ENCODE measurements at regions not wholly inside any gene's neighbourhood (a gene's known extent, or its start where the extent isn't known, plus 50 kb on each side); places are given as distances from the start of the nearest gene placed in this dataset.

- H3K4me3 ChIP-seq (ENCODE audit: low read length): no peak overlapping the region
Observed at GRCh38 chr20:40785346-40785745, 96.3 kb upstream of the MAFB start.

GRCh38 chr20:40786336-40786735 lies 97.3 kb upstream of the MAFB start:
- no peaks in the 10 kb centered on the region for H3F3A ChIP-seq (ENCODE audit: control insufficient read depth, insufficient read depth)
- no peaks in the 10 kb centered on the region for H3K27me3 ChIP-seq (ENCODE audit: control insufficient read depth, low read length)
- no peaks in the 10 kb centered on the region for H4K20me1 ChIP-seq (ENCODE audit: control insufficient read depth, insufficient read depth, low read depth, low read length)
- H3K4me1 ChIP-seq (ENCODE audit: control insufficient read depth, low read length): peaks cover 7% of the 10 kb centered on the region; the same call in 1 of the 2 replicates
- H3K9me2 ChIP-seq (replicated peaks; ENCODE audit: control insufficient read depth, low read length): no peaks in the 10 kb centered on the region
- no peak overlapping the region for H3K4me3 ChIP-seq (ENCODE audit: low read length)
- no peaks in the 10 kb centered on the region for H3K79me2 ChIP-seq (ENCODE audit: control insufficient read depth, low read length)
- H3K27ac ChIP-seq (ENCODE audit: low read depth, low read length): no peak overlapping the region
- no peaks in the 10 kb centered on the region for H3K9me3 ChIP-seq (ENCODE audit: control insufficient read depth, insufficient read depth, low read length)
- no peak overlapping the region for H3K4me2 ChIP-seq (ENCODE audit: low read length)
- no peaks in the 10 kb centered on the region for H3K36me3 ChIP-seq (ENCODE audit: control insufficient read depth, low read length)
- TF ChIP-seq CTCF (IDR thresholded peaks at IDR 0.05; ENCODE audit: low read depth, low read length, poor library complexity, severe bottlenecking) (no peak), EZH2phosphoT487 (IDR thresholded peaks at IDR 0.05; ENCODE audit: borderline replicate concordance, low read length) (no peak)

More at GRCh38 chr20:40785346-40785745, 96.3 kb upstream of the MAFB start:
- Histone ChIP-seq H3K36me3 (ENCODE audit: control insufficient read depth, low read length) (no peaks in the 10 kb centered on the region), H3K9me3 (ENCODE audit: control insufficient read depth, insufficient read depth, low read length) (no peaks in the 10 kb centered on the region), H3F3A (ENCODE audit: control insufficient read depth, insufficient read depth) (no peaks in the 10 kb centered on the region), H3K79me2 (ENCODE audit: control insufficient read depth, low read length) (no peaks in the 10 kb centered on the region), H4K20me1 (ENCODE audit: control insufficient read depth, insufficient read depth, low read depth, low read length) (no peaks in the 10 kb centered on the region), H3K27ac (ENCODE audit: low read depth, low read length) (no peak overlapping the region), H3K9me2 (replicated peaks; ENCODE audit: control insufficient read depth, low read length) (no peaks in the 10 kb centered on the region), H3K4me2 (ENCODE audit: low read length) (no peak overlapping the region), H3K4me1 (ENCODE audit: control insufficient read depth, low read length) (peaks cover 7% of the 10 kb centered on the region), H3K27me3 (ENCODE audit: control insufficient read depth, low read length) (no peaks in the 10 kb centered on the region)
- TF ChIP-seq EZH2phosphoT487 (IDR thresholded peaks at IDR 0.05; ENCODE audit: borderline replicate concordance, low read length) (no peak), CTCF (IDR thresholded peaks at IDR 0.05; ENCODE audit: low read depth, low read length, poor library complexity, severe bottlenecking) (no peak)

- H3K9me2 ChIP-seq (replicated peaks; ENCODE audit: control insufficient read depth, low read length): no peaks in the 10 kb centered on the region
- H3K79me2 ChIP-seq (ENCODE audit: control insufficient read depth, low read length): no peaks in the 10 kb centered on the region
- TF ChIP-seq EZH2phosphoT487 (IDR thresholded peaks at IDR 0.05; ENCODE audit: borderline replicate concordance, low read length) (no peak), CTCF (IDR thresholded peaks at IDR 0.05; ENCODE audit: low read depth, low read length, poor library complexity, severe bottlenecking) (no peak)
- no peaks in the 10 kb centered on the region for H3K36me3 ChIP-seq (ENCODE audit: control insufficient read depth, low read length)
- H3K27ac ChIP-seq (ENCODE audit: low read depth, low read length): no peak overlapping the region
- no peaks in the 10 kb centered on the region for H3K9me3 ChIP-seq (ENCODE audit: control insufficient read depth, insufficient read depth, low read length)
- no peaks in the 10 kb centered on the region for H3F3A ChIP-seq (ENCODE audit: control insufficient read depth, insufficient read depth)
- H3K27me3 ChIP-seq (ENCODE audit: control insufficient read depth, low read length): no peaks in the 10 kb centered on the region
- H3K4me3 ChIP-seq (ENCODE audit: low read length): no peak overlapping the region
- H3K4me2 ChIP-seq (ENCODE audit: low read length): no peak overlapping the region
- peaks cover 1% of the 10 kb centered on the region; the same call in 1 of the 2 replicates for H3K4me1 ChIP-seq (ENCODE audit: control insufficient read depth, low read length)
- H4K20me1 ChIP-seq (ENCODE audit: control insufficient read depth, insufficient read depth, low read depth, low read length): no peaks in the 10 kb centered on the region
Observed at GRCh38 chr20:40787941-40788340, 98.9 kb upstream of the MAFB start.
